Endothelial cell of umbilical vein (primary cell): ENCODE measurements at regions not wholly inside any gene's neighbourhood (a gene's known extent, or its start where the extent isn't known, plus 50 kb on each side); places are given as distances from the start of the nearest gene placed in this dataset.

Source experiments
- BruUV-seq: library from RNA; stranded (reverse); fragments of 400-500 nt; replicated peaks from 2 replicates; lab custom pipeline; 2021; lab: Mats Ljungman, UMichigan
- CTCF ChIA-PET: fragments of 300-600, 350-600 bp; sonication (Branson Sonifier 250); formaldehyde crosslinking; loops from one replicate; lab custom pipeline; 2021; ENCODE audit warnings: antibody characterized with exemption, inconsistent platforms; lab: Charles Lee
- POLR2A ChIA-PET: fragments of 300-600, 350-600 bp; sonication (Branson Sonifier 250); formaldehyde crosslinking; loops from one replicate; lab custom pipeline; 2021; ENCODE audit warnings: antibody characterized with exemption, inconsistent platforms; lab: Charles Lee
- DNase-seq: peaks from one replicate; pipeline ENCODE4 v3.0.0-alpha.2; 2011; ENCODE audit warnings: low read depth, low spot score
- FAIRE-seq: peaks from 2 replicates; lab custom pipeline; 2011; peaks lifted over from hg19 to GRCh38; lab: Jason Lieb, UNC
- H2AFZ ChIP-seq: 2 replicates; pipeline ENCODE4 v1.6.0; 2012; ENCODE audit warnings: low read depth, low read length, control low read depth, inconsistent platforms
- H3K27ac ChIP-seq: 2 replicates; pipeline ENCODE4 v1.5.1; 2011; ENCODE audit warnings: low read depth, mild to moderate bottlenecking, control low read depth, low read length, moderate library complexity; ENCODE audit not compliant: insufficient read depth
- H3K27me3 ChIP-seq, 2 experiments: 2 replicates each; pipeline versions ENCODE4 v1.6.0 to v1.6.1; 2011; ENCODE audit warnings: low read length in 2 of 2, mixed read lengths in 1 of 2; ENCODE audit not compliant: control insufficient read depth in 2 of 2, insufficient read depth in 2 of 2
- H3K36me3 ChIP-seq, 2 experiments: 2 replicates in 1 of 2; 3 replicates in 1 of 2; pipeline ENCODE4 v1.5.1; 2011; ENCODE audit warnings: low read length in 2 of 2, mild to moderate bottlenecking in 1 of 2, moderate library complexity in 1 of 2; ENCODE audit not compliant: control insufficient read depth in 2 of 2, insufficient read depth in 2 of 2; ENCODE audit errors: extremely low read depth in 1 of 2
- H3K4me1 ChIP-seq: 3 replicates; pipeline ENCODE4 v1.5.1; 2011; ENCODE audit warnings: mild to moderate bottlenecking, low read length; ENCODE audit not compliant: control insufficient read depth, insufficient read depth; ENCODE audit errors: extremely low read depth
- H3K4me2 ChIP-seq: 2 replicates; pipeline ENCODE4 v1.6.1; 2011; ENCODE audit warnings: low read length, control low read depth, mixed read lengths; ENCODE audit not compliant: insufficient read depth
- H3K4me3 ChIP-seq, 3 experiments: fragments of 200-600 bp in 1 of 3; sonication (generic), shearing (Covaris generic) in 1 of 3; replicated peaks in 1 of 3; 2 replicates each; pipeline ENCODE4 v1.5.1; 2011 to 2016; ENCODE audit warnings: control low read depth in 3 of 3, low read length in 3 of 3, mild to moderate bottlenecking in 2 of 3, inconsistent platforms in 1 of 3, low read depth in 1 of 3, moderate library complexity in 1 of 3; ENCODE audit not compliant: insufficient read depth in 1 of 3
- H3K79me2 ChIP-seq: 2 replicates; pipeline ENCODE4 v1.6.0; 2012; ENCODE audit warnings: low read length, inconsistent platforms; ENCODE audit not compliant: control insufficient read depth, insufficient read depth
- H3K9ac ChIP-seq: replicated peaks from 2 replicates; pipeline ENCODE3; 2011; ENCODE audit warnings: low read length, control low read depth; ENCODE audit not compliant: insufficient read depth; ENCODE audit errors: extremely low read depth
- H3K9me1 ChIP-seq: replicated peaks from 3 replicates; pipeline ENCODE4 v1.6.0; 2011; ENCODE audit warnings: mild to moderate bottlenecking, low read length; ENCODE audit not compliant: control insufficient read depth, insufficient read depth; ENCODE audit errors: extremely low read depth
- H3K9me3 ChIP-seq: replicated peaks from 2 replicates; pipeline ENCODE4 v1.5.1; 2012; ENCODE audit warnings: low read length, inconsistent platforms; ENCODE audit not compliant: control insufficient read depth, insufficient read depth
- H4K20me1 ChIP-seq: replicated peaks from 2 replicates; pipeline ENCODE3; 2011; ENCODE audit warnings: mild to moderate bottlenecking, low read length; ENCODE audit not compliant: control insufficient read depth, insufficient read depth; ENCODE audit errors: extremely low read depth
- CTCF ChIP-seq, 2 donors: IDR thresholded peaks; 1 replicate in 1 of 2; 2 replicates in 1 of 2; pipeline ENCODE4 v1.5.1; 2011; ENCODE audit warnings: low read length in 2 of 2, mild to moderate bottlenecking in 2 of 2, moderate library complexity in 2 of 2, control low read depth in 1 of 2, inconsistent platforms in 1 of 2, low read depth in 1 of 2; ENCODE audit not compliant: insufficient read depth in 1 of 2; ENCODE audit errors: extremely low read depth in 1 of 2
- EZH2 ChIP-seq: IDR thresholded peaks from 2 replicates; pipeline ENCODE4 v1.6.1; 2012; ENCODE audit warnings: borderline replicate concordance, low read depth, mild to moderate bottlenecking, moderate library complexity, low read length, inconsistent platforms; ENCODE audit not compliant: severe bottlenecking
- FOS ChIP-seq: IDR thresholded peaks from 2 replicates; pipeline ENCODE4 v1.6.1; 2011; ENCODE audit warnings: mild to moderate bottlenecking, low read length, moderate library complexity, borderline replicate concordance; ENCODE audit not compliant: insufficient read depth
- GATA2 ChIP-seq: IDR thresholded peaks from 2 replicates; pipeline ENCODE4 v1.7.0; 2011; ENCODE audit warnings: low read depth, mild to moderate bottlenecking, moderate library complexity, mixed read lengths, low read length; ENCODE audit not compliant: insufficient read length, insufficient read depth
- JUN ChIP-seq: IDR thresholded peaks from 2 replicates; pipeline ENCODE4 v1.6.1; 2011; ENCODE audit warnings: borderline replicate concordance, low read depth; ENCODE audit not compliant: insufficient read length, insufficient read depth
- MAX ChIP-seq: IDR thresholded peaks from 2 replicates; pipeline ENCODE4 v1.6.1; 2011; ENCODE audit not compliant: insufficient read depth, insufficient read length
- MYC ChIP-seq: IDR thresholded peaks from one replicate; pipeline ENCODE4 v1.6.1; 2011; ENCODE audit warnings: mild to moderate bottlenecking, low read depth, low read length
- POLR2A ChIP-seq: IDR thresholded peaks from 2 replicates; pipeline ENCODE4 v1.6.1; 2012; ENCODE audit warnings: low read depth, mild to moderate bottlenecking, control low read depth, low read length
- POLR2AphosphoS5 ChIP-seq: IDR thresholded peaks from 2 replicates; pipeline ENCODE4 v1.6.1; 2012; ENCODE audit warnings: low read depth, mild to moderate bottlenecking, control low read depth, low read length, moderate library complexity; ENCODE audit not compliant: insufficient read depth
- dilution Hi-C: fragments of 300-500 bp; cut with MboI; formaldehyde crosslinking; loops from one replicate; pipeline ENCODE4 v1.15.0; 2019; ENCODE audit warnings: low sequenced_read_pairs; ENCODE audit not compliant: extremely low pct_ligation_motif_present
- intact Hi-C: fragments of 100-400 bp; cut with micrococcal nuclease; formaldehyde crosslinking; loops from one replicate; pipeline ENCODE4 v1.10.0; 2022

- Histone ChIP-seq H3K4me1 (peaks cover 18% of the 10 kb centered on the region), H3K79me2 (no peaks in the 10 kb centered on the region), H3K9me3 (no peaks in the 10 kb centered on the region), H3K27ac (no peak overlapping the region), H4K20me1 (no peaks in the 10 kb centered on the region), H3K9ac (no peak overlapping the region), H3K4me2 (no peak overlapping the region), H3K9me1 (no peaks in the 10 kb centered on the region), H3K4me3 (no peak overlapping the region), H3K27me3 (no peaks in the 10 kb centered on the region), H2AFZ (no peak overlapping the region), H3K36me3 (no peaks in the 10 kb centered on the region)
- DNase-seq (no peak), FAIRE-seq (no peak)
- TF ChIP-seq EZH2 (no peak), CTCF (IDR thresholded peaks at IDR 0.05; ENCODE audit: extremely low read depth in 1 of 2, insufficient read depth in 1 of 2, low read depth in 1 of 2, low read length in 2 of 2) (no peak), POLR2AphosphoS5 (no peak), MYC (no peak)
- intact Hi-C loops, result no loop called here
- dilution Hi-C loops, result no loop called here
- ChIA-PET POLR2A (no interaction called here), CTCF (interaction anchor here (0.7 to 0.9 kb wide), 2 partner anchors 9 to 216 kb away, joined by 3 read pairs; no protein-coding TSS in a partner anchor)
- BruUV-seq, result no TSS peak
These were observed 182.5 kb downstream of the ADSS2 start for GRCh38 chr1:244269169-244269568.

GRCh38 chr1:244271004-244271403 lies 180.7 kb downstream of the ADSS2 start:
- no peak for TF ChIP-seq MYC
- TF ChIP-seq GATA2, result no peak
- no peak for TF ChIP-seq POLR2A
- no peak for TF ChIP-seq MAX
- no peak for TF ChIP-seq EZH2
- TF ChIP-seq JUN, result no peak
- no peak for TF ChIP-seq POLR2AphosphoS5
- no peak for TF ChIP-seq FOS
- no peak for TF ChIP-seq CTCF (IDR thresholded peaks at IDR 0.05; ENCODE audit: extremely low read depth in 1 of 2, insufficient read depth in 1 of 2, low read depth in 1 of 2, low read length in 2 of 2)
- CTCF ChIA-PET, result interaction anchor here (1.3 to 1.8 kb wide), 2 partner anchors 220 to 496 kb away, joined by 3 to 19 read pairs; partner anchors contain the start of gene ZBTB18
- no peak overlapping the region for H3K4me3 ChIP-seq
- no peak overlapping the region for H3K4me2 ChIP-seq
- no peak overlapping the region for H2AFZ ChIP-seq
- no peak overlapping the region for H3K9ac ChIP-seq
- H4K20me1 ChIP-seq, result no peaks in the 10 kb centered on the region
- BruUV-seq, result no TSS peak
- no peaks in the 10 kb centered on the region for H3K27me3 ChIP-seq
- no peaks in the 10 kb centered on the region for H3K9me3 ChIP-seq
- no peaks in the 10 kb centered on the region for H3K9me1 ChIP-seq
- H3K4me1 ChIP-seq, result peaks cover 21% of the 10 kb centered on the region
- FAIRE-seq (no peak), DNase-seq (no peak)
- no peak overlapping the region for H3K27ac ChIP-seq
- H3K79me2 ChIP-seq, result no peaks in the 10 kb centered on the region
- dilution Hi-C loops, result no loop called here
- POLR2A ChIA-PET, result no interaction called here
- H3K36me3 ChIP-seq, result no peaks in the 10 kb centered on the region
- intact Hi-C loops, result loop anchor here (5.0 kb wide), 1 partner anchor 744 kb away; no protein-coding TSS in a partner anchor
